BLaER1 treated with 17β-estradiol and CSF1 and Interleukin-3, amounts not matched to agents 10 nM and 100 nM (cell line): ENCODE measurements at regions not wholly inside any gene's neighbourhood (a gene's known extent, or its start where the extent isn't known, plus 50 kb on each side); places are given as distances from the start of the nearest gene placed in this dataset.

Experiments used
- H3K27ac ChIP-seq, 11 experiments: shearing (Covaris generic); formaldehyde crosslinking; 2 replicates each; pipeline ENCODE4 v1.8.1; 2022
- H3K27me3 ChIP-seq, 11 experiments: shearing (Covaris generic); formaldehyde crosslinking; 2 replicates each; pipeline ENCODE4 v1.8.1; 2022
- H3K36me3 ChIP-seq, 11 experiments: shearing (Covaris generic); formaldehyde crosslinking; 2 replicates each; pipeline ENCODE4 v1.8.1; 2022
- H3K4me1 ChIP-seq, 10 experiments: shearing (Covaris generic); formaldehyde crosslinking; 2 replicates each; pipeline ENCODE4 v1.8.1; 2022
- H3K4me2 ChIP-seq, 11 experiments: shearing (Covaris generic); formaldehyde crosslinking; 2 replicates each; pipeline ENCODE4 v1.8.1; 2022
- H3K4me3 ChIP-seq, 10 experiments: shearing (Covaris generic); formaldehyde crosslinking; 2 replicates each; pipeline ENCODE4 v1.8.1; 2022
- H3K9ac ChIP-seq, 11 experiments: shearing (Covaris generic); formaldehyde crosslinking; 2 replicates each; pipeline ENCODE4 v1.8.1; 2022
- H3K9me3 ChIP-seq, 11 experiments: shearing (Covaris generic); formaldehyde crosslinking; replicated peaks in 1 of 11; 2 replicates each; pipeline ENCODE4 v1.8.1; 2022
- H4K20me1 ChIP-seq, 11 experiments: shearing (Covaris generic); formaldehyde crosslinking; 2 replicates each; pipeline ENCODE4 v1.8.1; 2022
- Cebpa-rat ChIP-seq, 11 experiments: shearing (Covaris generic); IDR thresholded peaks; 2 replicates each; pipeline ENCODE4 v1.8.1; 2022

GRCh38 chr4:106695501-106696262 is 327.1 kb upstream of the GIMD1 start:
- Histone ChIP-seq H3K4me1 (peaks cover 21 to 35% (median 29%) of the 10 kb centered on the region in 10 experiments), H4K20me1 (no peaks in the 10 kb centered on the region), H3K27me3 (no peaks in the 10 kb centered on the region), H3K4me3 (no peak overlapping the region), H3K4me2 (peak overlapping the region; percentile 10 to 66 (median 29); a peak in 17 of 22 replicates), H3K27ac (peak overlapping the region in 5 of 11 experiments; percentile 16 to 54 (median 39); a peak in 6 of 22 replicates), H3K9ac (no peak overlapping the region), H3K36me3 (no peaks in the 10 kb centered on the region), H3K9me3 (peaks cover 6 to 37% (median 15%) of the 10 kb centered on the region in 11 experiments; a peak in 15 of 22 replicates)
- TF ChIP-seq Cebpa-rat (IDR thresholded peaks at IDR 0.05) = no peak

- Histone ChIP-seq H3K27me3 (no peaks in the 10 kb centered on the region), H3K27ac (peak overlapping the region in 6 of 11 experiments; percentile 6 to 39 (median 27); a peak in 8 of 22 replicates), H3K9ac (no peak overlapping the region), H3K4me1 (peaks cover 28 to 47% (median 38%) of the 10 kb centered on the region in 10 experiments), H3K9me3 (peaks cover 6 to 42% (median 15%) of the 10 kb centered on the region in 11 experiments; a peak in 15 of 22 replicates), H3K36me3 (no peaks in the 10 kb centered on the region), H3K4me2 (peak overlapping the region; percentile 10 to 66 (median 25); a peak in 20 of 22 replicates), H4K20me1 (no peaks in the 10 kb centered on the region), H3K4me3 (no peak overlapping the region)
- no peak for TF ChIP-seq Cebpa-rat (IDR thresholded peaks at IDR 0.05)
These were observed 325.7 kb upstream of the GIMD1 start for GRCh38 chr4:106694232-106694631.

GRCh38 chr4:106691749-106692148 is 323.2 kb upstream of the GIMD1 start:
- no peaks in the 10 kb centered on the region for H4K20me1 ChIP-seq
- H3K9me3 ChIP-seq = peaks cover 6 to 49% (median 19%) of the 10 kb centered on the region in 11 experiments; a peak in 15 of 22 replicates
- no peak overlapping the region for H3K9ac ChIP-seq
- H3K4me1 ChIP-seq = peaks cover 28 to 47% (median 38%) of the 10 kb centered on the region in 10 experiments
- H3K4me3 ChIP-seq = no peak overlapping the region
- no peaks in the 10 kb centered on the region for H3K36me3 ChIP-seq
- H3K27ac ChIP-seq = no peak overlapping the region
- no peak for TF ChIP-seq Cebpa-rat (IDR thresholded peaks at IDR 0.05)
- no peaks in the 10 kb centered on the region for H3K27me3 ChIP-seq
- H3K4me2 ChIP-seq = no peak overlapping the region

GRCh38 chr4:106690487-106690886 is 321.9 kb upstream of the GIMD1 start:
- H3K9ac ChIP-seq = no peak overlapping the region
- H3K4me1 ChIP-seq = peaks cover 21 to 39% (median 31%) of the 10 kb centered on the region in 10 experiments
- H4K20me1 ChIP-seq = no peaks in the 10 kb centered on the region
- H3K4me3 ChIP-seq = no peak overlapping the region
- H3K9me3 ChIP-seq = peaks cover 5 to 56% (median 23%) of the 10 kb centered on the region in 11 experiments; a peak in 14 of 22 replicates
- H3K27me3 ChIP-seq = no peaks in the 10 kb centered on the region
- peak overlapping the region in 6 of 11 experiments; percentile 12 to 62 (median 50); a peak in 10 of 22 replicates for H3K27ac ChIP-seq
- no peak for TF ChIP-seq Cebpa-rat (IDR thresholded peaks at IDR 0.05)
- H3K36me3 ChIP-seq = no peaks in the 10 kb centered on the region
- H3K4me2 ChIP-seq = peak overlapping the region; percentile 2 to 59 (median 41); a peak in 16 of 22 replicates

GRCh38 chr4:106687026-106687425 is 318.4 kb upstream of the GIMD1 start:
- H3K4me2 ChIP-seq = no peak overlapping the region
- H3K4me3 ChIP-seq = no peak overlapping the region
- peaks cover 0 to 27% (median 5%) of the 10 kb centered on the region in 11 experiments; a peak in 10 of 22 replicates for H3K9me3 ChIP-seq
- no peak overlapping the region for H3K9ac ChIP-seq
- no peaks in the 10 kb centered on the region for H3K36me3 ChIP-seq
- H3K4me1 ChIP-seq = peaks cover 8 to 19% (median 15%) of the 10 kb centered on the region in 10 experiments; a peak in 18 of 20 replicates
- H4K20me1 ChIP-seq = no peaks in the 10 kb centered on the region
- H3K27ac ChIP-seq = no peak overlapping the region
- H3K27me3 ChIP-seq = no peaks in the 10 kb centered on the region
- no peak for TF ChIP-seq Cebpa-rat (IDR thresholded peaks at IDR 0.05)

GRCh38 chr4:106681381-106681921 is 312.9 kb upstream of the GIMD1 start:
- H3K4me1 ChIP-seq = peaks cover 0 to 29% (median 14%) of the 10 kb centered on the region in 10 experiments; a peak in 15 of 20 replicates
- H3K27ac ChIP-seq = no peak overlapping the region
- no peak overlapping the region for H3K4me2 ChIP-seq
- H3K36me3 ChIP-seq = no peaks in the 10 kb centered on the region
- H3K27me3 ChIP-seq = no peaks in the 10 kb centered on the region
- no peak for TF ChIP-seq Cebpa-rat (IDR thresholded peaks at IDR 0.05)
- H3K9me3 ChIP-seq = peaks cover 0 to 23% (median 15%) of the 10 kb centered on the region in 11 experiments; a peak in 18 of 22 replicates
- H4K20me1 ChIP-seq = no peaks in the 10 kb centered on the region
- H3K9ac ChIP-seq = no peak overlapping the region
- H3K4me3 ChIP-seq = no peak overlapping the region

GRCh38 chr4:106679063-106679462 is 310.5 kb upstream of the GIMD1 start:
- Histone ChIP-seq H3K27ac (peak overlapping the region in 7 of 11 experiments; percentile 3 to 56 (median 19); a peak in 7 of 22 replicates), H3K27me3 (no peaks in the 10 kb centered on the region), H3K36me3 (no peaks in the 10 kb centered on the region), H3K9me3 (peaks cover 0 to 32% (median 15%) of the 10 kb centered on the region in 11 experiments; a peak in 18 of 22 replicates), H4K20me1 (no peaks in the 10 kb centered on the region), H3K4me1 (peaks cover 0 to 36% (median 19%) of the 10 kb centered on the region in 10 experiments; a peak in 15 of 20 replicates), H3K4me3 (no peak overlapping the region), H3K4me2 (peak overlapping the region in 7 of 11 experiments; percentile 18 to 62 (median 48); a peak in 11 of 22 replicates), H3K9ac (no peak overlapping the region)
- no peak for TF ChIP-seq Cebpa-rat (IDR thresholded peaks at IDR 0.05)

- Histone ChIP-seq H3K36me3 (no peaks in the 10 kb centered on the region), H3K4me2 (peak overlapping the region in 4 of 11 experiments; percentile 5 to 55 (median 36); a peak in 5 of 22 replicates), H3K4me3 (no peak overlapping the region), H4K20me1 (no peaks in the 10 kb centered on the region), H3K27ac (peak overlapping the region in 7 of 11 experiments; percentile 9 to 75 (median 57); a peak in 12 of 22 replicates), H3K9ac (no peak overlapping the region), H3K4me1 (peaks cover 0 to 36% (median 19%) of the 10 kb centered on the region in 10 experiments; a peak in 15 of 20 replicates), H3K27me3 (no peaks in the 10 kb centered on the region), H3K9me3 (peaks cover 4 to 41% (median 15%) of the 10 kb centered on the region in 11 experiments; a peak in 19 of 22 replicates)
- no peak for TF ChIP-seq Cebpa-rat (IDR thresholded peaks at IDR 0.05)
These were observed 308.6 kb upstream of the GIMD1 start for GRCh38 chr4:106677213-106677612.
